ENCODE measurements at regions not wholly inside any gene's neighbourhood (a gene's known extent, or its start where the extent isn't known, plus 50 kb on each side); places are given as distances from the start of the nearest gene placed in this dataset.

DNA sequence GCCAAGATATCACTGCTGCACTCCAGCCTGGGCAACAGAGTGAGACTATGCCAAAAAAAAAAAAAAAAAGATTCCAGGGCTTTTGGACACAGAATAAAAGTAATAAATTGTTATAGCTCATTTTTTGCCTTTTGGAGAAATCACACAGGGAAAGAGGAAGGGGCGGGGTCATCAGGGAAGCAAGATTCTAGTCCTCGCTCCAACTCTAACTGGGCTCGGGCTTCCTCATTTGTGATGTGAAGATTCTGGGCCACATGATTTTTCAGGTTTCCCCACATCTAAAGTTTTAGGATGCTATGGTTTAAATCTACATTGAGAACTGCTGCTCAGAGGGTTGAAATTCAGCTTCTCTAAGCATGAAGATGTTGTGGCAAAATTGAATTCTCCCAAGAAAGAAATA lies 179.3 kb upstream of the PLXNA2 start:
- Histone ChIP-seq H3K36me3 (ENCODE audit: insufficient read depth) (no peaks in the 10 kb centered on the region), H3K79me2 (replicated peaks; ENCODE audit: insufficient read depth) (no peaks in the 10 kb centered on the region), H2AFZ (no peak overlapping the region), H3F3A (replicated peaks; ENCODE audit: low read depth) (no peaks in the 10 kb centered on the region), H3K27me3 (ENCODE audit: insufficient read depth) (no peaks in the 10 kb centered on the region), H3K9me2 (ENCODE audit: insufficient read depth) (no peaks in the 10 kb centered on the region; the same call in 1 of the 2 replicates), H3K4me2 (no peak overlapping the region), H3K4me1 (ENCODE audit: insufficient read depth) (no peaks in the 10 kb centered on the region; the same call in 1 of the 2 replicates), H4K20me1 (replicated peaks; ENCODE audit: insufficient read depth) (no peaks in the 10 kb centered on the region), H3K4me3 (no peak overlapping the region), H3K27ac (ENCODE audit: low read depth) (no peak overlapping the region)
- no peak for DNase-seq (ENCODE audit: low spot score)
- TF ChIP-seq, protein P1, sequence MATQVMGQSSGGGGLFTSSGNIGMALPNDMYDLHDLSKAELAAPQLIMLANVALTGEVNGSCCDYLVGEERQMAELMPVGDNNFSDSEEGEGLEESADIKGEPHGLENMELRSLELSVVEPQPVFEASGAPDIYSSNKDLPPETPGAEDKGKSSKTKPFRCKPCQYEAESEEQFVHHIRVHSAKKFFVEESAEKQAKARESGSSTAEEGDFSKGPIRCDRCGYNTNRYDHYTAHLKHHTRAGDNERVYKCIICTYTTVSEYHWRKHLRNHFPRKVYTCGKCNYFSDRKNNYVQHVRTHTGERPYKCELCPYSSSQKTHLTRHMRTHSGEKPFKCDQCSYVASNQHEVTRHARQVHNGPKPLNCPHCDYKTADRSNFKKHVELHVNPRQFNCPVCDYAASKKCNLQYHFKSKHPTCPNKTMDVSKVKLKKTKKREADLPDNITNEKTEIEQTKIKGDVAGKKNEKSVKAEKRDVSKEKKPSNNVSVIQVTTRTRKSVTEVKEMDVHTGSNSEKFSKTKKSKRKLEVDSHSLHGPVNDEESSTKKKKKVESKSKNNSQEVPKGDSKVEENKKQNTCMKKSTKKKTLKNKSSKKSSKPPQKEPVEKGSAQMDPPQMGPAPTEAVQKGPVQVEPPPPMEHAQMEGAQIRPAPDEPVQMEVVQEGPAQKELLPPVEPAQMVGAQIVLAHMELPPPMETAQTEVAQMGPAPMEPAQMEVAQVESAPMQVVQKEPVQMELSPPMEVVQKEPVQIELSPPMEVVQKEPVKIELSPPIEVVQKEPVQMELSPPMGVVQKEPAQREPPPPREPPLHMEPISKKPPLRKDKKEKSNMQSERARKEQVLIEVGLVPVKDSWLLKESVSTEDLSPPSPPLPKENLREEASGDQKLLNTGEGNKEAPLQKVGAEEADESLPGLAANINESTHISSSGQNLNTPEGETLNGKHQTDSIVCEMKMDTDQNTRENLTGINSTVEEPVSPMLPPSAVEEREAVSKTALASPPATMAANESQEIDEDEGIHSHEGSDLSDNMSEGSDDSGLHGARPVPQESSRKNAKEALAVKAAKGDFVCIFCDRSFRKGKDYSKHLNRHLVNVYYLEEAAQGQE (IDR thresholded peaks at IDR 0.05; ENCODE audit: unreplicated experiment), result no peak
- TF ChIP-seq EZH2phosphoT487 (IDR thresholded peaks at IDR 0.05; ENCODE audit: unreplicated experiment) (no peak), STAT1 (IDR thresholded peaks at IDR 0.05; ENCODE audit: unreplicated experiment) (no peak), POLR2AphosphoS5 (IDR thresholded peaks at IDR 0.05; ENCODE audit: low read depth) (no peak), EZH2 (IDR thresholded peaks at IDR 0.05; ENCODE audit: low read depth, unreplicated experiment) (no peak), CREB1 (CRISPR knock-in tag; IDR thresholded peaks at IDR 0.05; ENCODE audit: low read depth) (no peak), ZNF331 (CRISPR knock-in tag; IDR thresholded peaks at IDR 0.05; ENCODE audit: low read depth) (no peak), ZNF114 (CRISPR knock-in tag; IDR thresholded peaks at IDR 0.05) (no peak), NANOG (IDR thresholded peaks at IDR 0.05; ENCODE audit: borderline replicate concordance) (no peak), JUNB (IDR thresholded peaks at IDR 0.05; ENCODE audit: unreplicated experiment) (no peak)
- TF ChIP-seq, protein P2, sequence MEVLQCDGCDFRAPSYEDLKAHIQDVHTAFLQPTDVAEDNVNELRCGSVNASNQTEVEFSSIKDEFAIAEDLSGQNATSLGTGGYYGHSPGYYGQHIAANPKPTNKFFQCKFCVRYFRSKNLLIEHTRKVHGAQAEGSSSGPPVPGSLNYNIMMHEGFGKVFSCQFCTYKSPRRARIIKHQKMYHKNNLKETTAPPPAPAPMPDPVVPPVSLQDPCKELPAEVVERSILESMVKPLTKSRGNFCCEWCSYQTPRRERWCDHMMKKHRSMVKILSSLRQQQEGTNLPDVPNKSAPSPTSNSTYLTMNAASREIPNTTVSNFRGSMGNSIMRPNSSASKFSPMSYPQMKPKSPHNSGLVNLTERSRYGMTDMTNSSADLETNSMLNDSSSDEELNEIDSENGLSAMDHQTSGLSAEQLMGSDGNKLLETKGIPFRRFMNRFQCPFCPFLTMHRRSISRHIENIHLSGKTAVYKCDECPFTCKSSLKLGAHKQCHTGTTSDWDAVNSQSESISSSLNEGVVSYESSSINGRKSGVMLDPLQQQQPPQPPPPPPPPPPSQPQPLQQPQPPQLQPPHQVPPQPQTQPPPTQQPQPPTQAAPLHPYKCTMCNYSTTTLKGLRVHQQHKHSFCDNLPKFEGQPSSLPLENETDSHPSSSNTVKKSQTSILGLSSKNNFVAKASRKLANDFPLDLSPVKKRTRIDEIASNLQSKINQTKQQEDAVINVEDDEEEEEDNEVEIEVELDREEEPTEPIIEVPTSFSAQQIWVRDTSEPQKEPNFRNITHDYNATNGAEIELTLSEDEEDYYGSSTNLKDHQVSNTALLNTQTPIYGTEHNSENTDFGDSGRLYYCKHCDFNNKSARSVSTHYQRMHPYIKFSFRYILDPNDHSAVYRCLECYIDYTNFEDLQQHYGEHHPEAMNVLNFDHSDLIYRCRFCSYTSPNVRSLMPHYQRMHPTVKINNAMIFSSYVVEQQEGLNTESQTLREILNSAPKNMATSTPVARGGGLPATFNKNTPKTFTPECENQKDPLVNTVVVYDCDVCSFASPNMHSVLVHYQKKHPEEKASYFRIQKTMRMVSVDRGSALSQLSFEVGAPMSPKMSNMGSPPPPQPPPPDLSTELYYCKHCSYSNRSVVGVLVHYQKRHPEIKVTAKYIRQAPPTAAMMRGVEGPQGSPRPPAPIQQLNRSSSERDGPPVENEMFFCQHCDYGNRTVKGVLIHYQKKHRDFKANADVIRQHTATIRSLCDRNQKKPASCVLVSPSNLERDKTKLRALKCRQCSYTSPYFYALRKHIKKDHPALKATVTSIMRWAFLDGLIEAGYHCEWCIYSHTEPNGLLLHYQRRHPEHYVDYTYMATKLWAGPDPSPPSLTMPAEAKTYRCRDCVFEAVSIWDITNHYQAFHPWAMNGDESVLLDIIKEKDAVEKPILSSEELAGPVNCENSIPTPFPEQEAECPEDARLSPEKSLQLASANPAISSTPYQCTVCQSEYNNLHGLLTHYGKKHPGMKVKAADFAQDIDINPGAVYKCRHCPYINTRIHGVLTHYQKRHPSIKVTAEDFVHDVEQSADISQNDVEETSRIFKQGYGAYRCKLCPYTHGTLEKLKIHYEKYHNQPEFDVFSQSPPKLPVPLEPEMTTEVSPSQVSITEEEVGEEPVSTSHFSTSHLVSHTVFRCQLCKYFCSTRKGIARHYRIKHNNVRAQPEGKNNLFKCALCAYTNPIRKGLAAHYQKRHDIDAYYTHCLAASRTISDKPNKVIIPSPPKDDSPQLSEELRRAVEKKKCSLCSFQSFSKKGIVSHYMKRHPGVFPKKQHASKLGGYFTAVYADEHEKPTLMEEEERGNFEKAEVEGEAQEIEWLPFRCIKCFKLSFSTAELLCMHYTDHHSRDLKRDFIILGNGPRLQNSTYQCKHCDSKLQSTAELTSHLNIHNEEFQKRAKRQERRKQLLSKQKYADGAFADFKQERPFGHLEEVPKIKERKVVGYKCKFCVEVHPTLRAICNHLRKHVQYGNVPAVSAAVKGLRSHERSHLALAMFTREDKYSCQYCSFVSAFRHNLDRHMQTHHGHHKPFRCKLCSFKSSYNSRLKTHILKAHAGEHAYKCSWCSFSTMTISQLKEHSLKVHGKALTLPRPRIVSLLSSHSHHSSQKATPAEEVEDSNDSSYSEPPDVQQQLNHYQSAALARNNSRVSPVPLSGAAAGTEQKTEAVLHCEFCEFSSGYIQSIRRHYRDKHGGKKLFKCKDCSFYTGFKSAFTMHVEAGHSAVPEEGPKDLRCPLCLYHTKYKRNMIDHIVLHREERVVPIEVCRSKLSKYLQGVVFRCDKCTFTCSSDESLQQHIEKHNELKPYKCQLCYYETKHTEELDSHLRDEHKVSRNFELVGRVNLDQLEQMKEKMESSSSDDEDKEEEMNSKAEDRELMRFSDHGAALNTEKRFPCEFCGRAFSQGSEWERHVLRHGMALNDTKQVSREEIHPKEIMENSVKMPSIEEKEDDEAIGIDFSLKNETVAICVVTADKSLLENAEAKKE (CRISPR knock-in tag; IDR thresholded peaks at IDR 0.05), result no peak
- TF ChIP-seq, protein P3, sequence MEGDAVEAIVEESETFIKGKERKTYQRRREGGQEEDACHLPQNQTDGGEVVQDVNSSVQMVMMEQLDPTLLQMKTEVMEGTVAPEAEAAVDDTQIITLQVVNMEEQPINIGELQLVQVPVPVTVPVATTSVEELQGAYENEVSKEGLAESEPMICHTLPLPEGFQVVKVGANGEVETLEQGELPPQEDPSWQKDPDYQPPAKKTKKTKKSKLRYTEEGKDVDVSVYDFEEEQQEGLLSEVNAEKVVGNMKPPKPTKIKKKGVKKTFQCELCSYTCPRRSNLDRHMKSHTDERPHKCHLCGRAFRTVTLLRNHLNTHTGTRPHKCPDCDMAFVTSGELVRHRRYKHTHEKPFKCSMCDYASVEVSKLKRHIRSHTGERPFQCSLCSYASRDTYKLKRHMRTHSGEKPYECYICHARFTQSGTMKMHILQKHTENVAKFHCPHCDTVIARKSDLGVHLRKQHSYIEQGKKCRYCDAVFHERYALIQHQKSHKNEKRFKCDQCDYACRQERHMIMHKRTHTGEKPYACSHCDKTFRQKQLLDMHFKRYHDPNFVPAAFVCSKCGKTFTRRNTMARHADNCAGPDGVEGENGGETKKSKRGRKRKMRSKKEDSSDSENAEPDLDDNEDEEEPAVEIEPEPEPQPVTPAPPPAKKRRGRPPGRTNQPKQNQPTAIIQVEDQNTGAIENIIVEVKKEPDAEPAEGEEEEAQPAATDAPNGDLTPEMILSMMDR (conservative IDR thresholded peaks at IDR 0.05; ENCODE audit: low read depth in 2 of 2), result no peak
- TF ChIP-seq, protein P4, sequence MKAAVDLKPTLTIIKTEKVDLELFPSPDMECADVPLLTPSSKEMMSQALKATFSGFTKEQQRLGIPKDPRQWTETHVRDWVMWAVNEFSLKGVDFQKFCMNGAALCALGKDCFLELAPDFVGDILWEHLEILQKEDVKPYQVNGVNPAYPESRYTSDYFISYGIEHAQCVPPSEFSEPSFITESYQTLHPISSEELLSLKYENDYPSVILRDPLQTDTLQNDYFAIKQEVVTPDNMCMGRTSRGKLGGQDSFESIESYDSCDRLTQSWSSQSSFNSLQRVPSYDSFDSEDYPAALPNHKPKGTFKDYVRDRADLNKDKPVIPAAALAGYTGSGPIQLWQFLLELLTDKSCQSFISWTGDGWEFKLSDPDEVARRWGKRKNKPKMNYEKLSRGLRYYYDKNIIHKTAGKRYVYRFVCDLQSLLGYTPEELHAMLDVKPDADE (IDR thresholded peaks at IDR 0.05), result no peak
- Mint-ChIP-seq H3K36me3 (ENCODE audit: low read depth) (no peaks in the 10 kb centered on the region), H3K9me3 (no peaks in the 10 kb centered on the region), H3K4me3 (no peak overlapping the region), H3K27me3 (ENCODE audit: insufficient read depth, low read depth, poor library complexity) (peaks cover 3% of the 10 kb centered on the region), H3K27ac (no peak overlapping the region), H3K4me1 (peaks cover 7% of the 10 kb centered on the region)
- no peak for ATAC-seq

Measured in GM23338 (cell line).